Motor neuron (in vitro differentiated cells): ENCODE measurements at regions not wholly inside any gene's neighbourhood (a gene's known extent, or its start where the extent isn't known, plus 50 kb on each side); places are given as distances from the start of the nearest gene placed in this dataset.
"Not testable (repeated sequence)": the region's sequence is repeated elsewhere in the genome, so short reads cannot be mapped to it uniquely, and the experiment has no call there.

Experiments used
- ATAC-seq, 8 experiments: fragments of 200-7000 bp; cut with Tn5 transposase; replicated peaks in 6 of 8; 2 replicates each; pipeline ENCODE4 v1.8.0; 2021; ENCODE audit warnings: mild to moderate bottlenecking in 8 of 8, moderate library complexity in 8 of 8
- H3K27ac ChIP-seq, 2 donors: fragments of 250-450 bp; sonication (Bioruptor Pico); 2 replicates each; pipeline ENCODE4 v1.9.0; 2021; ENCODE audit warnings: antibody characterized with exemption in 2 of 2, mild to moderate bottlenecking in 2 of 2, moderate library complexity in 1 of 2
- H3K4me1 ChIP-seq, 2 donors: fragments of 250-450 bp; sonication (Bioruptor Pico); replicated peaks in 1 of 2; 2 replicates each; pipeline ENCODE4 v1.6.1; 2021; ENCODE audit warnings: antibody characterized with exemption in 2 of 2, mild to moderate bottlenecking in 2 of 2, moderate library complexity in 1 of 2
- H3K4me3 ChIP-seq, 5 donors: fragments of 250-450 bp; sonication (Bioruptor Pico); 2 replicates each; pipeline ENCODE4 v1.9.0; 2021; ENCODE audit warnings: antibody characterized with exemption in 5 of 5, mild to moderate bottlenecking in 5 of 5, moderate library complexity in 4 of 5
- WGBS, 10 experiments: fragments of 450-650 bp; shearing (Covaris generic); methylation state at CpG; one replicate each; pipeline ENCODE4 v1.0.0; 2022; 5-methylcytosine and 5-hydroxymethylcytosine counted together
- in situ Hi-C, 9 experiments: fragments of 400-800 bp; cut with MboI; loops; one replicate each; pipeline ENCODE4 v1.15.0; 2021; ENCODE audit warnings: low sequenced_read_pairs in 9 of 9, low pct_unique_long_range_greater_than_20kb in 2 of 9; ENCODE audit not compliant: unreplicated experiment in 9 of 9

GRCh38 chr1:101484689-101485338 lies 248.0 kb downstream of the S1PR1 start:
- in situ Hi-C loops: no loop called here
- whole genome bisulfite sequencing, 10 experiments: 0 to 80% (median 62%) methylated on average over 1 to 2 of the region's 2 CpGs
- no peaks in the 10 kb centered on the region for H3K4me1 ChIP-seq
- ATAC-seq: peak in 3 of 8 experiments; percentile 49 to 82 (median 59)
- H3K4me3 ChIP-seq: no peak overlapping the region
- no peak overlapping the region for H3K27ac ChIP-seq

DNA sequence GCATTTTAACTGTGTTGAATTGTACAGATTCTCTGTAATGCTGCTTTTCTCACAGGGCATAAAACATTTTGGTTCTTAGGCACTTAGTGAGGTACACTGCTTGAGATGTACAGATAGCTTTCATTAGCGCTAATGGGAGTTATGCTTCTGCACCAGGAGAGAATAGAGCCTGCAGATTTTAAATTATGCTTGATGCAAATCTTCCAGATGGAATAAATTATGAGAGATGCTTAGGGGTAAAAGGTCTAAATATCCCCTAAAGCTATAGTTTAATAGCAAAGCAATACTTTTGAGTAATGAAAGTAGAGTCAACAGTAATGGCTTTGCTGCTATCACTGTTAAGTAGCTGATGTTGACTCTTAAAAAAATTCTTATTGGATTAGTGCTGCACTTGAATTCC lies 248.9 kb downstream of the S1PR1 start:
- 0 to 35% (median 11%) methylated on average over 1 of the region's 1 CpG; no CpG with 5 or more reads in 4 of the 10 experiments for WGBS, 10 experiments
- no peaks in the 10 kb centered on the region for H3K4me1 ChIP-seq
- no peak overlapping the region for H3K4me3 ChIP-seq
- H3K27ac ChIP-seq: no peak overlapping the region
- peak in 4 of 8 experiments; percentile 28 to 69 (median 43) for ATAC-seq
- in situ Hi-C loops: no loop called here

DNA sequence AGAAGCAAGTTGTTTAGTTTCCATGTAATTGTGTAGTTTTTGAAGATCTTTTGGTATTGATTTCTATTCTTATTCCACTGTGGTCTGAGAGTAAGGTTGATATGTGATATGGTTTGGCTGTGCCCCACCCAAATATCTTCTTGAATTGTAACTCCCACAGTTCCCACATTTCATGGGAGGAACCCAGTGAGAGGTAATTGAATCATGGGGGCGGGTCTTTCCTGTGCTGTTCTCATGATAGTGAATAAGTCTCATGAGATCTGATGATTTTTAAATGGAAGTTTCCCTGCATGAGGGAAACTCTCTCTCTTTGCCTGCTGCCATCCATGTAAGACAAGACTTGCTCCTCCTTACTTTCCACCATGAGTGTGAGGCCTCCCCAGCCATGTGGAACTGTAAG lies 255.3 kb downstream of the S1PR1 start:
- H3K4me1 ChIP-seq, H3K4me3 ChIP-seq, H3K27ac ChIP-seq, in situ Hi-C loops: not testable (repeated sequence)
- WGBS, 10 experiments: 11 to 100% (median 78%) methylated on average over 1 of the region's 1 CpG; no CpG with 5 or more reads in 5 of the 10 experiments
- ATAC-seq: peak in 2 of 8 experiments; percentile 80 to 95

DNA sequence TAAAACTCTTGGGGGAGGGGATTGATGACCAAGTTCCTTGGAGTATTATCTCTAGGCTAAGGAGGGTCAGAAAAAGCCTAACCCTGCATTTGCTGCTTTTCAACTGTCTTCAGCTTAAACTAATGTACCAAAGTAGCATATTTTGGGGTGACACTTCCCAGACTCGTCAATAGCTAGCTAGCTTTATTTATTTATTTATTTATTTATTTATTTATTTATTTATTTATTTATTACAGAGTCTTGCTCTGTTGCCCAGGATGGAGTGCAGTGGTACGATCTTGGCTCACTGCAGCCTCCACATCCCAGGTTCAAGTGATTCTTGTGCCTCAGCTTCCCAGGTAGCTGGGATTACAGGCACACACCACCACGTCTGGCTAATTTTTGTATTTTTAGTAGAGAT lies 257.1 kb downstream of the S1PR1 start:
- 29 to 95% (median 83%) methylated on average over 1 to 3 of the region's 3 CpGs; no CpG with 5 or more reads in 2 of the 10 experiments for WGBS, 10 experiments
- ATAC-seq, H3K27ac ChIP-seq, H3K4me3 ChIP-seq, H3K4me1 ChIP-seq, in situ Hi-C loops: not testable (repeated sequence)

GRCh38 chr1:101496109-101496508 lies 259.3 kb downstream of the S1PR1 start:
- no peaks in the 10 kb centered on the region for H3K4me1 ChIP-seq
- no peak overlapping the region for H3K4me3 ChIP-seq
- WGBS, 10 experiments: 40 to 100% (median 100%) methylated on average over 1 to 2 of the region's 2 CpGs; no CpG with 5 or more reads in 2 of the 10 experiments
- in situ Hi-C loops: no loop called here
- no peak for ATAC-seq
- no peak overlapping the region for H3K27ac ChIP-seq

- Histone ChIP-seq H3K4me1 (no peaks in the 10 kb centered on the region), H3K4me3 (no peak overlapping the region), H3K27ac (no peak overlapping the region)
- in situ Hi-C loops: no loop called here
- peak in 2 of 8 experiments; percentile 92 to 97 for ATAC-seq
- 7 to 100% (median 65%) methylated on average over 1 to 2 of the region's 2 CpGs; no CpG with 5 or more reads in 3 of the 10 experiments for WGBS, 10 experiments
These were observed 261.2 kb downstream of the S1PR1 start for GRCh38 chr1:101497881-101498559.

DNA sequence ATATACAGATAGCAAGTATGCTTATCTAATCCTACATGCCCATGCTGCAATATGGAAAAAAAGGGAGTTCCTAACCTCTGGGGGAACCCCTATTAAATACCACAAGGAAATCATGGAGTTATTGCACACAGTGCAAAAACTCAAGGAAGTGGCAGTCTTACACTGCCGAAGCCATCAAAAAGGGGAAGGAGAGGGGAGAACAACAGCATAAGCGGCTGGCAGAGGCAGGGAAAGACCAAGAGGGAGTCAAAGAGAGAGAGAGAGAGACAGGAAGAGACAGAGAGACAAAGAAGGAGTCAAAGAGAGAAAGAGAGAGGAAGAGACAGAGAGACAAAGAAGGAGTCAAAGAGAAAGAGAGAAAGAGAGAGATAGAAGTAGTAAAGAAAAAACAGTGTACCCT lies 267.3 kb downstream of the S1PR1 start:
- ATAC-seq: not testable (repeated sequence)
- 10 to 100% (median 82%) methylated on average over 1 to 2 of the region's 2 CpGs for WGBS, 10 experiments

DNA sequence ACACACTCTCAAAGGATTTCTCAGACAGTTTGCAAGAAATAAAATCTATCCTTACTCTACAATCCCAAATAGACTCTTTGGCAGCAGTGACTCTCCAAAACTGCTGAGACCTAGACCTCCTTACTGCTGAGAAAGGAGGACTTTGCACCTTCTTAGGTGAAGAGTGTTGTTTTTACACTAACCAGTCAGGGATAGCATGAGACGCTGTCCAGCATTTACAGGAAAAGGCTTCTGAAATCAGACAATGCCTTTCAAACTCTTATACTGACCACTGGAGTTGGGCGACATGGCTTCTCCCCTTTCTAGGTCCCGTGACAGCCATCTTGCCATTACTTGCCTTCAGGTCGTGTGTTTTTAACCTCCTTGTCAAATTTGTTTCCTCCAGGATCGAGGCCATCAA lies 268.4 kb downstream of the S1PR1 start:
- not testable (repeated sequence) for H3K4me3 ChIP-seq, ATAC-seq, H3K4me1 ChIP-seq, H3K27ac ChIP-seq
- WGBS, 10 experiments: 63 to 84% (median 80%) methylated on average over 1 to 5 of the region's 5 CpGs; no CpG with 5 or more reads in 5 of the 10 experiments
- in situ Hi-C loops: loop anchor here in 2 of 9 experiments (25.0 kb wide), 2 partner anchors 682 to 2007 kb away; no protein-coding TSS in a partner anchor

More for the DNA sequence above, 267.3 kb downstream of the S1PR1 start:
- H3K4me1 ChIP-seq, H3K4me3 ChIP-seq, H3K27ac ChIP-seq: not testable (repeated sequence)
- in situ Hi-C loops: loop anchor here in 2 of 9 experiments (25.0 kb wide), 2 partner anchors 683 to 2008 kb away; no protein-coding TSS in a partner anchor

DNA sequence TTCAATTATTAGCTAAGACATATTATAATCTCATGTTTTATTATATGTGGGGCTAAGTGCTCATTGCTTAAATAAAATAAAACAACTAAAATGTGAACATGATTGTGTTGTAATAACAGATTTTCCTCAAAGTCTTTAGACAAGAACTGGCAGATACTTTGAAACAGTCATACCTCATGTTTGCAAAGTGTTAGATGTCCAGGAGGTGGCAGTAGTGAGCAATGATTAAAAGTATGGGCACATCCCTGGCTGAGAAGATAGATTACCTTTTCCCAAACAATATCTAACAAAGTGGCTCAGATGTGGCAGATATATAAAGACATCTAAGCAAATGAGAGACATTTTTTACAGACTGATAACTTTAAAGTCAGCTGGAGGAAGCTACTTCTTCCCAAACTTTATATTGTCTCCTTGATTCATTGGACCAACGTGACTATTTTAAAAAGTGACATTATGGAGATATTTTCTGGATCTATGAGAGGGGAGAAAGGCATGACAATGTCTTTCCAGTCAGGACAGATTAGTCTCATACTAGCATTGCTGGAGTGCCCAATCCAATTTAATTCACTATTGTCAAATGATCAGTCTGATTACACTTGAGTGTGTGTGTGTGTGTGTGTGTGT lies 269.8 kb downstream of the S1PR1 start:
- 11 to 100% (median 75%) methylated on average over 1 of the region's 1 CpG; no CpG with 5 or more reads in 4 of the 10 experiments for WGBS, 10 experiments
- in situ Hi-C loops: loop anchor here in 2 of 9 experiments (25.0 kb wide), 2 partner anchors 681 to 2006 kb away; no protein-coding TSS in a partner anchor
- peak in 3 of 8 experiments; percentile 64 to 71 (median 69) for ATAC-seq
- Histone ChIP-seq H3K27ac (no peak overlapping the region), H3K4me1 (peaks cover 0 to 16% of the 10 kb centered on the region in 2 donors), H3K4me3 (no peak overlapping the region)

DNA sequence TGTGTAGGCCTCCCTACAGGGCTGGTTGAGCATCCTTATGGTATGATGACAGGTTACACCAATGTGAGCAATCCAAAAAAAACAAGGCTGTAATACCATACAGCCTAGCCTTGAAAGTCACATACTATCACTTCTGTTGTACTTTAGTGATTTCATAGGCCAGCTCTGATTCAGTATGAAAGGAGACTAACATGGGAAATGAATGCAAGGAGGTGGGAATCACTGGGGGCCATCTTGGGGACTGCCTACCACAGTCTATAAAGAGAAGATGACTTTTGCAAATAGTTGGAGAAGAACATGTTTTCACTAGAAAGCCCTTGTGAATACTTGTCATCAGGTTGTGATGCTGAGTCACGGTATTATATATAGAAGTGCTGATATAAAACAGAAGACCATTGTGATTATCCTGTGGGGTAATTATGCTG lies 270.7 kb downstream of the S1PR1 start:
- no peak overlapping the region for H3K4me3 ChIP-seq
- 13 to 100% (median 79%) methylated on average over 1 of the region's 1 CpG; no CpG with 5 or more reads in 2 of the 10 experiments for WGBS, 10 experiments
- in situ Hi-C loops: loop anchor here in 2 of 9 experiments (25.0 kb wide), 2 partner anchors 680 to 2005 kb away; no protein-coding TSS in a partner anchor
- no peak overlapping the region for H3K27ac ChIP-seq
- H3K4me1 ChIP-seq: peaks cover 0 to 23% of the 10 kb centered on the region in 2 donors
- peak in 1 of 8 experiments; percentile 22 for ATAC-seq

DNA sequence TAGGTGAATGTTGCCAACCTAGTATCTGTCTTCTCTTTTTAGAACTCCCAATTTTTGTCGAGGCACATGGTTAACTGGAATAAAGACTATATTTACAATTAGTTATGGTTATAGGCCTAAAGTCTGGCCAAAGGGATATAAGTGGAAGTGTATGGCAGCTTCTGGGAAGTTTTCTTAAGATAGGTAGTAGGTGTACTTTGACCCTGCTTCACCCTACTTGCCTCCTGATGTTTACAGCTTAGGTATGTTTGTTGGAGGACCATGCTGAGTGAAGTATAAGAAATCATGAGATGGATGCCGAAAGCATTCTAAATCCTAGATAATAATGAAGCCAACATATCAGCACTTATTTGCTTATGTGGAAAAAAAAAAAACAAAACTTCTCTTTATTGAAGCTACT lies 272.1 kb downstream of the S1PR1 start:
- 20 to 100% (median 86%) methylated on average over 1 to 2 of the region's 2 CpGs; no CpG with 5 or more reads in 2 of the 10 experiments for WGBS, 10 experiments
- Histone ChIP-seq H3K27ac (no peak overlapping the region), H3K4me3 (no peak overlapping the region), H3K4me1 (peaks cover 0 to 24% of the 10 kb centered on the region in 2 donors)
- no peak for ATAC-seq
- in situ Hi-C loops: loop anchor here in 2 of 9 experiments (25.0 kb wide), 2 partner anchors 678 to 2003 kb away; no protein-coding TSS in a partner anchor

DNA sequence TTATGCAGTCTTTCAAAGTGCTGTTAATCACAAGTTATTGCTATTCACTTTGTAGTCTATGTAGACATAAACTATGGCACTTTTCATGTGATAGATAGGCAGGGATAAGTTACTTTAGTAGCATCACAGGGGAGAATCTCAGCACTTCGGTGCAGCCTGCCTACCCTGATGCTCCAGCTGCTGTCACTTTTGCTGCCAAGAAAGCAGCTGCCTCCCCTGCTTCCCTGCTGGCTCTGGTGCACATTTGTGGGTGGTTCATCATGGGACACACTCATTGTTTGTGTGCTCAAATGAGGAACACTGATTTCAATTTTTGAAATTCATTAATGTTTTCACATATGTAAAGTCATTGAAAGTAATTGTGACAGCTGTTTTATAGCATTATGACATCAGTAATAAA lies 272.6 kb downstream of the S1PR1 start:
- no peak overlapping the region for H3K4me3 ChIP-seq
- 0 to 100% (median 42%) methylated on average over 1 of the region's 1 CpG; no CpG with 5 or more reads in 4 of the 10 experiments for WGBS, 10 experiments
- in situ Hi-C loops: loop anchor here in 2 of 9 experiments (25.0 kb wide), 2 partner anchors 678 to 2003 kb away; no protein-coding TSS in a partner anchor
- H3K27ac ChIP-seq: no peak overlapping the region
- ATAC-seq: peak in 2 of 8 experiments; percentile 35 to 41
- H3K4me1 ChIP-seq: peaks cover 0 to 24% of the 10 kb centered on the region in 2 donors
